HepG2 (cell line): ENCODE measurements at regions not wholly inside any gene's neighbourhood (a gene's known extent, or its start where the extent isn't known, plus 50 kb on each side); places are given as distances from the start of the nearest gene placed in this dataset.

Experiments
- ATAC-seq: fragments of 200-7000 bp; cut with Tn5 transposase; 3 replicates; pipeline ENCODE4 v1.9.1; 2020; ENCODE audit warnings: mild to moderate bottlenecking, moderate library complexity
- BruUV-seq: library from RNA; stranded (reverse); fragments of 400-500 nt; replicated peaks from 2 replicates; lab custom pipeline; 2021; lab: Mats Ljungman, UMichigan
- CTCF ChIA-PET: fragments of 300-600 bp; formaldehyde crosslinking; extraction: SDS; loops from one replicate; lab custom pipeline; 2021; ENCODE audit warnings: low total read pairs, inconsistent platforms, low intra/inter-chr PET ratio; lab: Yijun Ruan, JAX
- POLR2A ChIA-PET: fragments of 350-600 bp; sonication (Branson Sonifier 250); formaldehyde crosslinking; loops from one replicate; lab custom pipeline; 2020; ENCODE audit warnings: antibody characterized with exemption, inconsistent platforms; lab: Yijun Ruan, JAX
- DNase-seq: peaks from one replicate; pipeline ENCODE4 v3.0.0-alpha.2; 2015; ENCODE audit warnings: low spot score
- FAIRE-seq: peaks from 3 replicates; lab custom pipeline; 2011; peaks lifted over from hg19 to GRCh38; lab: Jason Lieb, UNC
- H2AFZ ChIP-seq: one replicate; pipeline ENCODE4 v1.6.1; 2011; ENCODE audit warnings: low read length, inconsistent platforms
- H3K27ac ChIP-seq: fragments of 300-600 bp; 3 replicates; pipeline ENCODE4 v1.8.0; 2011; ENCODE audit warnings: mixed run types, mild to moderate bottlenecking, mixed read lengths, low read length, inconsistent platforms; ENCODE audit not compliant: insufficient read depth; ENCODE audit errors: extremely low read length
- H3K27me3 ChIP-seq, 2 experiments: fragments of 200-600 bp in 1 of 2; 2 replicates in 1 of 2; 3 replicates in 1 of 2; pipeline versions ENCODE4 v1.6.0 to v1.8.0; 2011; ENCODE audit warnings: low read length in 2 of 2, mild to moderate bottlenecking in 2 of 2, moderate library complexity in 2 of 2, inconsistent platforms in 1 of 2; ENCODE audit not compliant: insufficient read depth in 2 of 2, control insufficient read depth in 1 of 2
- H3K36me3 ChIP-seq, 2 experiments: fragments of 200-600 bp in 1 of 2; replicated peaks in 1 of 2; 2 replicates in 1 of 2; 3 replicates in 1 of 2; pipeline versions ENCODE4 v1.5.1 to v1.8.0; 2011; ENCODE audit warnings: low read length in 2 of 2, inconsistent platforms in 1 of 2; ENCODE audit not compliant: insufficient read depth in 2 of 2, control insufficient read depth in 1 of 2
- H3K4me1 ChIP-seq: 2 replicates; pipeline ENCODE4 v1.5.1; 2012; ENCODE audit warnings: low read length, inconsistent platforms; ENCODE audit not compliant: insufficient read depth
- H3K4me2 ChIP-seq: 2 replicates; pipeline ENCODE4 v1.6.0; 2011; ENCODE audit warnings: low read depth, low read length, inconsistent platforms
- H3K4me3 ChIP-seq, 3 experiments: fragments of 200-600 bp in 1 of 3; sonication (generic), shearing (Covaris generic) in 1 of 3; replicated peaks in 1 of 3; 2 replicates each; pipeline ENCODE4 v1.5.1; 2011 to 2016; ENCODE audit warnings: low read length in 3 of 3, inconsistent platforms in 2 of 3, low read depth in 2 of 3, mild to moderate bottlenecking in 2 of 3, control low read depth in 1 of 3, mixed read lengths in 1 of 3; ENCODE audit not compliant: insufficient read depth in 1 of 3
- H3K79me2 ChIP-seq: one replicate; pipeline ENCODE4 v1.6.1; 2011; ENCODE audit warnings: low read length, inconsistent platforms; ENCODE audit not compliant: insufficient read depth
- H3K9ac ChIP-seq: 2 replicates; pipeline ENCODE4 v1.6.0; 2011; ENCODE audit warnings: mild to moderate bottlenecking, low read depth, low read length, inconsistent platforms; ENCODE audit not compliant: insufficient read depth
- H3K9me3 ChIP-seq: 2 replicates; pipeline ENCODE4 v1.5.1; 2012; ENCODE audit warnings: mild to moderate bottlenecking, low read length
- H4K20me1 ChIP-seq: 2 replicates; pipeline ENCODE4 v1.6.0; 2011; ENCODE audit warnings: inconsistent platforms, mild to moderate bottlenecking, low read length, moderate library complexity; ENCODE audit not compliant: insufficient read depth
- ATF7-NPFF ChIP-seq: sonication (generic); formaldehyde crosslinking; IDR thresholded peaks from 2 replicates; pipeline ENCODE4 v1.8.1; 2023; ENCODE audit warnings: mild to moderate bottlenecking, low read depth, missing genetic modification reagents, moderate library complexity
- CBX1 ChIP-seq: IDR thresholded peaks from one replicate; pipeline ENCODE4 v1.6.1; 2016; ENCODE audit warnings: antibody characterized with exemption, low read depth
- DNMT3B ChIP-seq: conservative IDR thresholded peaks from 2 replicates; pipeline ENCODE4 v1.6.1; 2016; ENCODE audit warnings: missing biosample characterization, control low read depth
- EHMT2 ChIP-seq: fragments of 200-600 bp; sonication (generic); IDR thresholded peaks from 2 replicates; pipeline ENCODE4 v1.7.0; 2017; ENCODE audit warnings: antibody characterized with exemption, low read depth, low read length, borderline replicate concordance
- FOXK2 ChIP-seq: fragments of 450-650 bp; IDR thresholded peaks from 2 replicates; pipeline ENCODE4 v1.6.1; 2016
- HOXA3 ChIP-seq: sonication (generic); formaldehyde crosslinking; IDR thresholded peaks from 2 replicates; pipeline ENCODE4 v1.5.0; 2020; ENCODE audit warnings: missing genetic modification reagents
- MEIS1 ChIP-seq: sonication (generic); formaldehyde crosslinking; IDR thresholded peaks from 2 replicates; pipeline ENCODE4 v1.9.0; 2021; ENCODE audit warnings: mild to moderate bottlenecking, missing genetic modification reagents, moderate library complexity, borderline replicate concordance
- NCOA5 ChIP-seq: sonication (generic); formaldehyde crosslinking; IDR thresholded peaks from 2 replicates; pipeline ENCODE4 v1.4.0; 2020; ENCODE audit warnings: missing genetic modification reagents
- NFYB ChIP-seq: sonication (generic); formaldehyde crosslinking; IDR thresholded peaks from 2 replicates; pipeline ENCODE4 v1.4.0; 2020; ENCODE audit warnings: missing genetic modification reagents
- PAWR ChIP-seq: sonication (generic); formaldehyde crosslinking; IDR thresholded peaks from 2 replicates; pipeline ENCODE4 v1.4.0; 2020; ENCODE audit warnings: missing genetic modification reagents, mild to moderate bottlenecking, borderline replicate concordance
- REST ChIP-seq, 2 experiments: IDR thresholded peaks; 2 replicates each; pipeline ENCODE4 v1.6.1; 2011 to 2012; ENCODE audit warnings: low read length in 2 of 2, borderline replicate concordance in 1 of 2, low read depth in 1 of 2, mild to moderate bottlenecking in 1 of 2, moderate library complexity in 1 of 2
- SMYD3 ChIP-seq: sonication (generic); formaldehyde crosslinking; IDR thresholded peaks from 2 replicates; pipeline ENCODE4 v1.8.1; 2023; ENCODE audit warnings: mild to moderate bottlenecking, missing genetic modification reagents
- STAT5B ChIP-seq: sonication (generic); formaldehyde crosslinking; IDR thresholded peaks from 2 replicates; pipeline ENCODE4 v1.4.0; 2020; ENCODE audit warnings: missing genetic modification reagents
- ZC3H4 ChIP-seq: sonication (generic); formaldehyde crosslinking; IDR thresholded peaks from 2 replicates; pipeline ENCODE4 v1.4.0; 2020; ENCODE audit warnings: missing genetic modification reagents, borderline replicate concordance
- ZNF3 ChIP-seq: IDR thresholded peaks from 2 replicates; pipeline ENCODE4 v1.7.0; 2017; ENCODE audit warnings: inconsistent platforms
- ZNF691 ChIP-seq: sonication (generic); formaldehyde crosslinking; IDR thresholded peaks from 2 replicates; pipeline ENCODE4 v1.4.0; 2020; ENCODE audit warnings: missing genetic modification reagents, low read depth, mild to moderate bottlenecking, borderline replicate concordance
- ZNF720 ChIP-seq: sonication (generic); formaldehyde crosslinking; IDR thresholded peaks from 2 replicates; pipeline ENCODE4 v1.4.0; 2020; ENCODE audit warnings: missing genetic modification reagents
- ZSCAN5A ChIP-seq: sonication (generic); formaldehyde crosslinking; IDR thresholded peaks from 2 replicates; pipeline ENCODE4 v1.8.0; 2022; ENCODE audit warnings: mild to moderate bottlenecking, missing genetic modification reagents, borderline replicate concordance
- WGBS: methylation state at CpG from one replicate; pipeline ENCODE4 v1.1.6; 2017; ENCODE audit warnings: low lambda C conversion rate; 5-methylcytosine and 5-hydroxymethylcytosine counted together
- in situ Hi-C: cut with HindIII; loops from 2 replicates; pipeline ENCODE4 v1.10.0; 2017; ENCODE audit warnings: low pct_unique_long_range_greater_than_20kb; ENCODE audit not compliant: extremely low pct_ligation_motif_present
- intact Hi-C: fragments of 100-400 bp; cut with micrococcal nuclease; formaldehyde crosslinking; loops from one replicate; pipeline ENCODE4 v1.10.0; 2022; ENCODE audit not compliant: unreplicated experiment
- TF ChIP-seq, protein P1 (sequence below): sonication (generic); formaldehyde crosslinking; IDR thresholded peaks from 2 replicates; pipeline ENCODE4 v1.5.0; 2020; ENCODE audit warnings: missing genetic modification reagents

- Histone ChIP-seq H4K20me1 (no peaks in the 10 kb centered on the region), H3K79me2 (no peaks in the 10 kb centered on the region), H3K4me2 (no peak overlapping the region), H3K27me3 (no peaks in the 10 kb centered on the region), H3K9ac (no peak overlapping the region), H3K27ac (no peak overlapping the region), H2AFZ (no peak overlapping the region), H3K9me3 (peaks cover 4% of the 10 kb centered on the region; the same call in 1 of the 2 replicates), H3K4me3 (no peak overlapping the region), H3K36me3 (no peaks in the 10 kb centered on the region), H3K4me1 (no peaks in the 10 kb centered on the region)
- in situ Hi-C loops: no loop called here
- FAIRE-seq: no peak
- no TSS peak for BruUV-seq
- ChIA-PET CTCF (no interaction called here), POLR2A (no interaction called here)
- WGBS: 25% methylated on average over 3 of the region's 3 CpGs
- TF ChIP-seq ZC3H4 (no peak), STAT5B (CRISPR knock-in tag) (no peak), ZNF3 (no peak), HOXA3 (CRISPR knock-in tag) (no peak), FOXK2 (no peak), REST (IDR thresholded peaks at IDR 0.05; ENCODE audit: borderline replicate concordance in 1 of 2, low read depth in 1 of 2, low read length in 2 of 2) (no peak), SMYD3 (no peak), MEIS1 (CRISPR knock-in tag) (no peak), NFYB (CRISPR knock-in tag) (no peak), EHMT2 (no peak), PAWR (no peak), ZSCAN5A (CRISPR knock-in tag) (no peak), CBX1 (no peak), ATF7-NPFF (no peak), ZNF691 (no peak), ZNF720 (CRISPR knock-in tag) (no peak), DNMT3B (CRISPR knock-in tag) (no peak), NCOA5 (CRISPR knock-in tag) (no peak)
- TF ChIP-seq, protein P1, sequence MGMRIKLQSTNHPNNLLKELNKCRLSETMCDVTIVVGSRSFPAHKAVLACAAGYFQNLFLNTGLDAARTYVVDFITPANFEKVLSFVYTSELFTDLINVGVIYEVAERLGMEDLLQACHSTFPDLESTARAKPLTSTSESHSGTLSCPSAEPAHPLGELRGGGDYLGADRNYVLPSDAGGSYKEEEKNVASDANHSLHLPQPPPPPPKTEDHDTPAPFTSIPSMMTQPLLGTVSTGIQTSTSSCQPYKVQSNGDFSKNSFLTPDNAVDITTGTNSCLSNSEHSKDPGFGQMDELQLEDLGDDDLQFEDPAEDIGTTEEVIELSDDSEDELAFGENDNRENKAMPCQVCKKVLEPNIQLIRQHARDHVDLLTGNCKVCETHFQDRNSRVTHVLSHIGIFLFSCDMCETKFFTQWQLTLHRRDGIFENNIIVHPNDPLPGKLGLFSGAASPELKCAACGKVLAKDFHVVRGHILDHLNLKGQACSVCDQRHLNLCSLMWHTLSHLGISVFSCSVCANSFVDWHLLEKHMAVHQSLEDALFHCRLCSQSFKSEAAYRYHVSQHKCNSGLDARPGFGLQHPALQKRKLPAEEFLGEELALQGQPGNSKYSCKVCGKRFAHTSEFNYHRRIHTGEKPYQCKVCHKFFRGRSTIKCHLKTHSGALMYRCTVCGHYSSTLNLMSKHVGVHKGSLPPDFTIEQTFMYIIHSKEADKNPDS (CRISPR knock-in tag): no peak
- ATAC-seq: no peak
- intact Hi-C loops: no loop called here
- DNase-seq: no peak
Observed at GRCh38 chr3:74709951-74710350, 95.5 kb upstream of the CNTN3 start.
